GM10248 (cell line): ENCODE measurements at regions not wholly inside any gene's neighbourhood (a gene's known extent, or its start where the extent isn't known, plus 50 kb on each side); places are given as distances from the start of the nearest gene placed in this dataset.
"Not testable (repeated sequence)": the region's sequence is repeated elsewhere in the genome, so short reads cannot be mapped to it uniquely, and the experiment has no call there.

Source experiments
- CTCF ChIA-PET: fragments of 300-600 bp; sonication (Branson Sonifier 250); formaldehyde crosslinking; extraction: SDS; loops from one replicate; lab custom pipeline; 2021; ENCODE audit warnings: antibody characterized with exemption; lab: Yijun Ruan, JAX
- POLR2A ChIA-PET: fragments of 350-650 bp; sonication (Branson Sonifier 250); formaldehyde crosslinking; extraction: SDS; loops from one replicate; lab custom pipeline; 2020; ENCODE audit warnings: antibody characterized with exemption; lab: Yijun Ruan, JAX
- DNase-seq: peaks from one replicate; pipeline ENCODE4 v3.0.0; 2012; ENCODE audit errors: extremely low spot score
- TF ChIP-seq, protein P1 (sequence below): IDR thresholded peaks from 2 replicates; pipeline ENCODE4 v1.5.1; 2012; ENCODE audit warnings: mild to moderate bottlenecking, low read depth; ENCODE audit errors: extremely low read depth, missing control alignments, control extremely low read depth

DNA sequence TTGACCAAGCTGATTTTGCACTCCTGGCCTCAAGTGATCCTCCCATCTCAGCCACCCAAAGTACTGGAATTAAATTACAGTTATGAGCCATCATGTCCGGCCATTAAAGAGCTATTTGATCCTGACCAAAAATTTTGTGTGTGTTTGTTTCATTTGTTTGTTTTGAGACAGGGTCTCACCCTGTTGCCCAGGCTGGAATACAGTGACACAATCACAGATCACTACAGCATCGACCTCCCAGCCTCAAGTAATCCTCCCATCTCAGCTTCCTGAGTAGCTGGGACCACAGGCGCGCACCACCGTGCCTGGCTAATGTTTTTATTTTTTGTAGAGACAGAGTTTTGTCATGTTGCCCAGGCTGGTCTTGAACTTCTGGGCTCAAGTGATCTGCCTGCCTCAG, 82.9 kb upstream of the RBPJ start:
- DNase-seq = no peak
- ChIA-PET POLR2A (no interaction called here), CTCF (interaction anchor here (1.0 to 2.2 kb wide), 4 partner anchors 9 to 26 kb away, joined by 3 to 10 read pairs (median 4); no protein-coding TSS in a partner anchor)
- TF ChIP-seq, protein P1, sequence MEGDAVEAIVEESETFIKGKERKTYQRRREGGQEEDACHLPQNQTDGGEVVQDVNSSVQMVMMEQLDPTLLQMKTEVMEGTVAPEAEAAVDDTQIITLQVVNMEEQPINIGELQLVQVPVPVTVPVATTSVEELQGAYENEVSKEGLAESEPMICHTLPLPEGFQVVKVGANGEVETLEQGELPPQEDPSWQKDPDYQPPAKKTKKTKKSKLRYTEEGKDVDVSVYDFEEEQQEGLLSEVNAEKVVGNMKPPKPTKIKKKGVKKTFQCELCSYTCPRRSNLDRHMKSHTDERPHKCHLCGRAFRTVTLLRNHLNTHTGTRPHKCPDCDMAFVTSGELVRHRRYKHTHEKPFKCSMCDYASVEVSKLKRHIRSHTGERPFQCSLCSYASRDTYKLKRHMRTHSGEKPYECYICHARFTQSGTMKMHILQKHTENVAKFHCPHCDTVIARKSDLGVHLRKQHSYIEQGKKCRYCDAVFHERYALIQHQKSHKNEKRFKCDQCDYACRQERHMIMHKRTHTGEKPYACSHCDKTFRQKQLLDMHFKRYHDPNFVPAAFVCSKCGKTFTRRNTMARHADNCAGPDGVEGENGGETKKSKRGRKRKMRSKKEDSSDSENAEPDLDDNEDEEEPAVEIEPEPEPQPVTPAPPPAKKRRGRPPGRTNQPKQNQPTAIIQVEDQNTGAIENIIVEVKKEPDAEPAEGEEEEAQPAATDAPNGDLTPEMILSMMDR = no peak

DNA sequence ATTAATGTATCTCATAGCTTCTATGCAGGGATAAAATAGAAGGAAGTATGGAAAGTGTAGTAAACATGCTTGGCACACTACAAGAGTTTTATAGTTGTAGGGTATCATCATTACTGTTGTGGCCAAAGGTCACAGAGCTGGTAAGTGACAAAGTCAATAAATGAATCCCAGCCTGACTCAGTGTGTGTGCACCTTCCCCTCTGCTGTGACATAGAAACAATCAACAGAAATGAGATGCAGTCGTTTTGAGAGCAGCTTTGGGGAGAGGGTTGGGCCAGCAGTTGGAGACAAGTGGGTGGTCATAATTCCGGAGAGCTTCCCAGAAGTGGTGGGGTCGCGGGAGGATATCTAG, 82.4 kb upstream of the RBPJ start:
- POLR2A ChIA-PET = no interaction called here
- TF ChIP-seq, protein P1 = no peak
- no peak for DNase-seq
- CTCF ChIA-PET = interaction anchor here (1.0 to 2.2 kb wide), 3 partner anchors 9 to 15 kb away, joined by 3 to 10 read pairs (median 5); no protein-coding TSS in a partner anchor

DNA sequence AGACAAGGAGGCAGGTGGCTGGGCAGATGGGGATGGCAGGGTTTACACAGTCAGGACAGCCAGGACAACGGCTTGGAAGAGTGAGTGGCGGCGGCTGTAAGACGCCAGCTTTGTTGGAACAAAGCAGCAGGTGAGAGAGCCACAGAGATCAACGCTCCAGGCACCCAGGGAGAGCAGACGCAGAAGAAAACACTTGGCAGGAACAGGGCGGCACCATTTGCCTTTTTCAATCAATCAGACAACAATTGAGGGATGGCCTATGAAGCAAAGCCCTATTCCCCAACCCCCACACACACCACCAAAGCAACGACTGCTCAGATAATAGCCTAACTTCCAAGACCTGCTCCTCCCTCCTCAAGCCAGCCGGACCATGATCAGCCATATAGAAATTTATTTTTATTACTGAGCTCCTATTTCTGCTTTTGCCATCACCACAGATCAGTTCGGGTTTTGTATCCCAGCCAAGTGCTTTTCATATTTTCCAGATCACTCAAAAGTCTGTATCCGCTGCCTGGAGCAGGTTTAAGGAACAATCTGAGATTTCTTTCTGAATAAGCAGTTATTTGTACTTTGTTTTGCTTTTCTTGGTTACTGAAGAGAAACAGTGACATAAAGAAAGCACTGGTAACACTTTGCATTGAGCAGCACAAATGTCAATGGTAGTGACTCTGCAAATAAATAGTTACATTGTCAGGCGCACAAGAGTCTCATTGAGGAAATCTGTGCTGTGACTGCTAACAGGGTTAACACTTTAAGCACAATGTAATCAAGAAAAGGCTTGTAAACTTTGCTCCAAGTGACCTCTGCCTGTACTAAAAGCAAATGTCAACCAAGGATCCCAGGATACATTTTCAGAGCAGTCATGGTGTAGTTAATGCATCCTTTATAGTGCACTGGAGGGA, 81.8 kb upstream of the RBPJ start:
- POLR2A ChIA-PET = interaction anchor here (0.6 kb wide), 1 partner anchor 89 kb away, joined by 4 read pairs; no protein-coding TSS in a partner anchor
- CTCF ChIA-PET = interaction anchor here (2.1 to 2.2 kb wide), 2 partner anchors 10 to 14 kb away, joined by 5 to 10 read pairs; no protein-coding TSS in a partner anchor
- TF ChIP-seq, protein P1 = no peak
- no peak for DNase-seq

DNA sequence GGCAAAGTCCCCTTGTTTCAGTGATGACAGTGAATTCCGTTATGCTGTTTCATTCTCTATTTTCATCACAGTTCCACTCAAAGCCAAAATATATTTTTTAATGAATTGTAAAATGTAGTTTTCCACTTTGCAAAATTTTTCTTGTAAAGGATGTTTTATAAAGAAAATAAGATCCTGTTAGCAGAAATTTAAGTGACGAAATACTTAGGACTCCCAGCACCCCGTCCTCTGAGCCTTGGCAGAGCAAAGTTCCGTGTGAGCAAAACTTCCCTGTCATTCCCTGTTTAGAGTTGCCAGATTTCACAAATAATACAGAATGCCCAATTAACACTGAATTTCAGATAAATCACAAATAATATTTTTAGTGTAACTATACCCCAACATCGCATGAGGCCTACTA, 81.0 kb upstream of the RBPJ start:
- CTCF ChIA-PET = no interaction called here
- TF ChIP-seq, protein P1 = no peak
- POLR2A ChIA-PET = no interaction called here
- no peak for DNase-seq

DNA sequence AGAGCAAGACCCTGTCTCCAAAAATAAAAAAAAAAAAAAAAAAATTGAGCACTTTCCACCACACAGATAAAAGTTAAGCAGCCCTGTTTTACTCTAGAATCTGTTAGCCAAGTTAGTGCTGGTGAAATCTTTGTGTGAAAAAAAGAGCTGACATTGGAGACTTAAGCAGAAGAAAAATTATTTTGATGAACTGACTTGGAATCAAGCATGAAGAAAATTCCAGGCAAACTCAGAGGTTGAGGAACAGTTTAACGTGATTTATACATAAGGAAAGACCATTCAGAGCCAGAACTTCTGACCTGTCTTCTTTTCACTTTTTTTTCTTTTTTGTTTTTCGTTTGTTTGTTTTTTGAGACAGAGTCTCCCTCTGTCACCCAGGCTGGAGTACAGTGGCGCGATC, 79.6 kb upstream of the RBPJ start:
- ChIA-PET POLR2A (no interaction called here), CTCF (interaction anchor here (1.5 kb wide), 1 partner anchor 172 kb away, joined by 3 read pairs; no protein-coding TSS in a partner anchor)

DNA sequence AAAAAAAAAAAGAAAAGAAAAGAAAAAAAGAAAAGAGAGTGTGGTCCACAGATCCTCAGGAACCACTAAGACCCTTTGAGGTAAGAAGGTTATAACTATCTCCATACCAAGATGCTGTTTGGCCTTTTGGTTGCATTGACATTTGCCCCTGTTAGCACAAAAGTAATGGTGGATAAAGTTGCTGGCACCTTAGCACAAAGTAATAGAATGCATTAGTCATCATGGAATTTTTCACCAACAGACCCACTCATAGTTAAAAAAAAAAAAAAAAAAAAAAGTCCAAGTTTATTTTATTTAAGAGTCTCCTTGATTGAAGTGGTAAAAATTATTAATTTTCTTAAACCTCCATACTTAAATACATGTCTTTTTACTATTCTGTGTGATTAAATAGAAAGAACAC, 78.4 kb upstream of the RBPJ start:
- POLR2A ChIA-PET = no interaction called here
- TF ChIP-seq, protein P1 = no peak
- CTCF ChIA-PET = no interaction called here
- no peak for DNase-seq

More for the DNA sequence above, 79.6 kb upstream of the RBPJ start:
- DNase-seq = no peak
- TF ChIP-seq, protein P1 = no peak

DNA sequence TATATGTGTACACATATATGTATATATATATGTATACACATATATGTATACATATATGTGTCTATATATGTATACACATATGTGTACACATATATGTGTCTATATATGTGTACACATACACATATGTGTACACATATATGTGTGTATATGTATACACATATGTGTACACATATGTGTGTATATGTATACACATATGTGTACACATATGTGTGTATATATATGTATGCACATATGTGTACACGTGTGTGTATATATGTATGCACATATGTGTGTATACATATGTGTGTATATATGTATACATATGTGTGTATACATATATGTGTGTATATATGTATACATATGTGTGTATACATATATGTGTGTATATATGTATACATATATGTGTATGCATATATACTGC, 76.7 kb upstream of the RBPJ start:
- CTCF ChIA-PET, DNase-seq, POLR2A ChIA-PET: not testable (repeated sequence)
